Sigmoid colon (tissue), 4 donors: ENCODE measurements at regions not wholly inside any gene's neighbourhood (a gene's known extent, or its start where the extent isn't known, plus 50 kb on each side); places are given as distances from the start of the nearest gene placed in this dataset.

ENCODE experiments used
- POLR2A ChIP-seq, 2 donors: fragments of 450-650 bp; IDR thresholded peaks; one replicate each; pipeline ENCODE4 v1.6.1; 2016; ENCODE audit warnings: antibody characterized with exemption in 2 of 2, mild to moderate bottlenecking in 2 of 2, moderate library complexity in 2 of 2
- POLR2AphosphoS5 ChIP-seq, 4 donors: sonication (generic); formaldehyde crosslinking; IDR thresholded peaks; one replicate each; pipeline ENCODE4 v1.6.1; 2017; ENCODE audit warnings: antibody characterized with exemption in 4 of 4
- TF ChIP-seq, protein P1 (sequence below), 4 experiments: fragments of 450-650 bp in 3 of 4; fragments of 200-600 bp in 1 of 4; IDR thresholded peaks; one replicate each; pipeline ENCODE4 v1.5.1; 2016 to 2019; ENCODE audit warnings: antibody characterized with exemption in 4 of 4, mild to moderate bottlenecking in 3 of 4, moderate library complexity in 2 of 4

DNA sequence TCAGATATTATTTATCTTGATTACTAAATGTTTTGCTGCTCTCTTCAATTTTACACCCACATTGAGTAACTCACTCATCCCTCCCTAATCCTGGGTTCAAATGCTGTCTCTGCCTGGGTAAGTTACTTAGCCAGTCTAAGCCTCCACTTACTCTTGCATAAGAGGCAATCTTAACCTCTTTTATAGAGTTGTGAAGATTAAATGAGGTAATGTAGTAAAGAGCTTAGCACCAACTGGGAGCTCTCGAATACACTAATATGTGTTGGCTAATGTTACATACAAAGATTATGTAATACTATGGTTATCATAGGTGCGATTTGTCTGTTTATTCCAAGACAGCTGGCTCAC, 134.4 kb upstream of the STMND1 start:
- TF ChIP-seq, protein P1, sequence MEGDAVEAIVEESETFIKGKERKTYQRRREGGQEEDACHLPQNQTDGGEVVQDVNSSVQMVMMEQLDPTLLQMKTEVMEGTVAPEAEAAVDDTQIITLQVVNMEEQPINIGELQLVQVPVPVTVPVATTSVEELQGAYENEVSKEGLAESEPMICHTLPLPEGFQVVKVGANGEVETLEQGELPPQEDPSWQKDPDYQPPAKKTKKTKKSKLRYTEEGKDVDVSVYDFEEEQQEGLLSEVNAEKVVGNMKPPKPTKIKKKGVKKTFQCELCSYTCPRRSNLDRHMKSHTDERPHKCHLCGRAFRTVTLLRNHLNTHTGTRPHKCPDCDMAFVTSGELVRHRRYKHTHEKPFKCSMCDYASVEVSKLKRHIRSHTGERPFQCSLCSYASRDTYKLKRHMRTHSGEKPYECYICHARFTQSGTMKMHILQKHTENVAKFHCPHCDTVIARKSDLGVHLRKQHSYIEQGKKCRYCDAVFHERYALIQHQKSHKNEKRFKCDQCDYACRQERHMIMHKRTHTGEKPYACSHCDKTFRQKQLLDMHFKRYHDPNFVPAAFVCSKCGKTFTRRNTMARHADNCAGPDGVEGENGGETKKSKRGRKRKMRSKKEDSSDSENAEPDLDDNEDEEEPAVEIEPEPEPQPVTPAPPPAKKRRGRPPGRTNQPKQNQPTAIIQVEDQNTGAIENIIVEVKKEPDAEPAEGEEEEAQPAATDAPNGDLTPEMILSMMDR (IDR thresholded peaks at IDR 0.05) = no peak
- no peak for TF ChIP-seq POLR2A (IDR thresholded peaks at IDR 0.05)
- no peak for TF ChIP-seq POLR2AphosphoS5 (IDR thresholded peaks at IDR 0.05)
